ENCODE measurements at regions not wholly inside any gene's neighbourhood (a gene's known extent, or its start where the extent isn't known, plus 50 kb on each side); places are given as distances from the start of the nearest gene placed in this dataset.
A peak's percentile ranks its signal among the peaks of the same experiment; 100 is the strongest.

DNA sequence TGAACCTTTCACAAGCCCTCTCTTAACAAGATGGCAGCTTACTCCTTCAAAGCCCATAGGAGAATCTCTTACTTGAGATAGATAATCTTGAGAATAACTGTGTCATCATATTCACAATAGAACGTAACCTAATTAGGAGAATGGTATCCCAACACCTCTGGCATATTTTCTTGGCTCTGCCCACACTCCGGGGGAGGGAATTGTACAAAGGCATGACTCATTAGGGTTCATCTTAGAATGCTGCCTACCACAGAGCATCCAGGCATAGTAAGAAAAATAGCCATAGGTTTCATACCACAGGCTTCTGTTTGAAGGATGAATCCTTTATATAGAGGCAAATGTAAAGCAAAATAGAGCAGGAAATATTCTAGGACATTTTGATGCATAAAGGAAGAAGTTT, 1100.6 kb upstream of the CITED2 start:
- Histone ChIP-seq H3K36me3 (no peaks in the 10 kb centered on the region), H3K4me3 (no peak overlapping the region), H3K27me3 (no peaks in the 10 kb centered on the region), H3K9me3 (no peaks in the 10 kb centered on the region), H3K27ac (no peak overlapping the region), H3K4me1 (no peaks in the 10 kb centered on the region)
- TF ChIP-seq POLR2A (IDR thresholded peaks at IDR 0.05): no peak
- TF ChIP-seq CTCF (IDR thresholded peaks at IDR 0.05): no peak
- no peak for DNase-seq

GRCh38 chr6:140464720-140465119, 1090.3 kb upstream of the CITED2 start:
- no peak for TF ChIP-seq CTCF (IDR thresholded peaks at IDR 0.05)
- TF ChIP-seq POLR2A (IDR thresholded peaks at IDR 0.05): no peak
- DNase-seq: no peak
- Histone ChIP-seq H3K4me3 (no peak overlapping the region), H3K4me1 (peaks cover 0 to 8% (median 0%) of the 10 kb centered on the region in 4 donors), H3K27me3 (no peaks in the 10 kb centered on the region), H3K27ac (no peak overlapping the region), H3K9me3 (no peaks in the 10 kb centered on the region), H3K36me3 (no peaks in the 10 kb centered on the region)

DNA sequence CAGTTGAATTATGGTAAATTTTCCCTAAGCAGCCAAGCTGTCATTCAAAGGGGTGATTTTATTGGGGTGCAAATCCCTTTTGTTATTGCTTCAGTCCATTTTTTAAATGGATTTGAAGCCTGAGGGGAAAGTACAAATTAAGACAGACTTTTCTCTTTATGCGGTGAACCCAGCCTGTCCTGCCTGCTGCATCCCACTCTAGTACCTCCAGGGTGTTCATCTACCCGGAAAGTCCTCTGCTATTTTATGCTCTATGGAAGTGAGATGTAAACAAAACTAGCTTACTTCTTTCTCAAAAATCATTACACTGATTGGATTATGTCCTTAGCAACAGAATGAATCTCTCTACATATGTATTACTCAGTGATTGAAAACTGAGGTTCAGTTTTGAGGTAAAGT, 1088.9 kb upstream of the CITED2 start:
- no peak overlapping the region for H3K4me3 ChIP-seq

DNA sequence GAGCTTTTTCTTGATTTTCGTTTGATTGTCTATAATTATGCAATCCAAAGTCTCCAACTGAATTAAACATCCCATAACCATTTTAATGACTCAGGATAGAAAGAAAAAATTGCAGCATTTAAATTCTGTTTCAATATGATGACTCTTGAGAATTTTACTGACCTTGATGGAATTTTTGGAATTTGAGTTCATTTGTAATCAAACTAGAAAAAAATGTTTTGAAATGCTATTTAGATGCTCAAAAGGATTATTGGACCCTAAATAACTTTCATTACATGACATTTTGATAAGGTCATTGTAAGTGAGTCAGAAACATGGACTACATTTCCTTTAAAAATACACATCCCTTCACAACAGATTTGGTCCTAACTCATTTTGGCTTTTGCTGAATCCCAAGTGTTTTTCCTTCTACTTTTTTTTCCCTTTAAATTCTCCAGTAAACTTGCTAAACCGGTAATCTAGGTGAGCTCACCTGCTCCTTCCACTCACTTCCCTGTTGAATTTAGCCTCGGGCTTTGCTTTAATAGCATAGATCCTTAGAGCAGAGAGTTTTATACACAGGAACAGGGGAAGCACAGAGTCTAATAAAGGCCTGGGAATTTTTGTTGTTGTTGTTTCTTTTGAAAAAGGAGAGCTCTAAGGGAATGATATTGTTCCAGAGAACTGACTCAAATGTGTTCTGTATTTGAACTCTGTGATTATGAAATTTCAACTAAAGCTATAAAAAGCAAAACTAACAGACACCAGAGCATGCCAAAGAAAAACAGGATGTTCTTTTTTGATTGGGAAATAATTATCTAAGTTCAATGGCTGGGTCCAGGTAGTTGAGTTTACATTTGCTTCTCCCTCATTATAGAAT, 1088.2 kb upstream of the CITED2 start:
- no peaks in the 10 kb centered on the region for H3K36me3 ChIP-seq
- no peaks in the 10 kb centered on the region for H3K27me3 ChIP-seq
- H3K27ac ChIP-seq: peak overlapping the region; percentile 1 to 66 (median 49)
- no peak overlapping the region for H3K4me3 ChIP-seq
- no peak for TF ChIP-seq CTCF (IDR thresholded peaks at IDR 0.05)
- TF ChIP-seq POLR2A (IDR thresholded peaks at IDR 0.05): no peak
- peaks cover 0 to 8% (median 0%) of the 10 kb centered on the region in 4 donors for H3K4me1 ChIP-seq
- H3K9me3 ChIP-seq: no peaks in the 10 kb centered on the region
- no peak for DNase-seq

More for the DNA sequence above, 1088.9 kb upstream of the CITED2 start:
- Histone ChIP-seq H3K36me3 (no peaks in the 10 kb centered on the region), H3K27ac (peak overlapping the region in 3 of 4 donors; percentile 17 to 66 (median 61)), H3K4me1 (peaks cover 0 to 8% (median 0%) of the 10 kb centered on the region in 4 donors), H3K9me3 (no peaks in the 10 kb centered on the region), H3K27me3 (no peaks in the 10 kb centered on the region)
- DNase-seq: no peak
- TF ChIP-seq CTCF (IDR thresholded peaks at IDR 0.05): no peak
- no peak for TF ChIP-seq POLR2A (IDR thresholded peaks at IDR 0.05)

- Histone ChIP-seq H3K36me3 (no peaks in the 10 kb centered on the region), H3K27me3 (no peaks in the 10 kb centered on the region), H3K9me3 (no peaks in the 10 kb centered on the region), H3K27ac (peak overlapping the region in 1 of 4 donors; percentile 66), H3K4me3 (no peak overlapping the region), H3K4me1 (peaks cover 0 to 8% (median 0%) of the 10 kb centered on the region in 4 donors)
- TF ChIP-seq CTCF (IDR thresholded peaks at IDR 0.05): no peak
- no peak for TF ChIP-seq POLR2A (IDR thresholded peaks at IDR 0.05)
- no peak for DNase-seq
Measured at GRCh38 chr6:140462076-140462452, 1087.6 kb upstream of the CITED2 start.

All from Peyer's patch (tissue), 4 donors.